Activated naive CD8-positive, alpha-beta T cell treated with anti-CD3 and anti-CD28 coated beads, Interleukin-2, amount 10 ng/mL, durations not matched to agents 7 days and 5 days (primary cell): ENCODE measurements at regions not wholly inside any gene's neighbourhood (a gene's known extent, or its start where the extent isn't known, plus 50 kb on each side); places are given as distances from the start of the nearest gene placed in this dataset.

Experiments used
- ATAC-seq: fragments of 150-1000 bp; cut with Tn5 transposase; one replicate; pipeline ENCODE4 v1.10.0; 2021; ENCODE audit warnings: low read depth, moderate library complexity
- POLR2A ChIA-PET: fragments of 350-600 bp; sonication (Branson Sonifier 250); formaldehyde crosslinking; loops from one replicate; lab custom pipeline; 2021; ENCODE audit warnings: antibody characterized with exemption; lab: Charles Lee
- DNase-seq: peaks from one replicate; pipeline ENCODE4 v3.0.0; 2021
- H3K27ac Mint-ChIP-seq: one replicate; pipeline ENCODE4 v1.8.0; 2022; ENCODE audit warnings: mild to moderate bottlenecking, mixed read lengths
- H3K27me3 Mint-ChIP-seq: one replicate; pipeline ENCODE4 v1.8.0; 2022; ENCODE audit warnings: mild to moderate bottlenecking, moderate library complexity, mixed read lengths
- H3K36me3 Mint-ChIP-seq: one replicate; pipeline ENCODE4 v1.8.0; 2021; ENCODE audit warnings: mild to moderate bottlenecking, mixed read lengths
- H3K4me1 Mint-ChIP-seq: one replicate; pipeline ENCODE4 v1.8.0; 2021; ENCODE audit warnings: mixed read lengths
- H3K4me3 Mint-ChIP-seq: one replicate; pipeline ENCODE4 v1.8.0; 2022; ENCODE audit warnings: mild to moderate bottlenecking, moderate library complexity, mixed read lengths
- H3K9me3 Mint-ChIP-seq: one replicate; pipeline ENCODE4 v1.8.0; 2021; ENCODE audit warnings: mixed read lengths

DNA sequence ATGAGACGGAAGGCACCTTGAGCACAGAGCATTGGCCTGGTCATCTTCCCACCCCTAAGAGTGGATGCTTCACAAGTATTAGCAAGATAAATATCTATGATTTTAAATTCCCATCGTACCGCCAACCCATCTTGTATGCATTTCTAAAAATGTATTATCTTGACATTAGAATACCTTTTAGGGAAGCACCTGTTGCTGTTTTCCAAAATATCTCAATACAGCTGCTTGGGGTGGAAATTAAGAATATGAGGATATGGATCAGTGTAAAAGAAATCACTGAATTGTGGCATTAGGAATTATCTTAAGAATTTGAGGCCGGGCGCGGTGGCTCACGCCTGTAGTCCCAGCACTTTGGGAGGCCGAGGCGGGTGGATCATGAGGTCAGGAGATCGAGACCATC is 166.3 kb downstream of the ETS2 start:
- no peaks in the 10 kb centered on the region for H3K36me3 Mint-ChIP-seq
- peaks cover 3% of the 10 kb centered on the region for H3K9me3 Mint-ChIP-seq
- H3K4me3 Mint-ChIP-seq = no peak overlapping the region
- ATAC-seq = no peak
- H3K4me1 Mint-ChIP-seq = peaks cover 2% of the 10 kb centered on the region
- H3K27me3 Mint-ChIP-seq = no peaks in the 10 kb centered on the region
- no peak for DNase-seq
- H3K27ac Mint-ChIP-seq = no peak overlapping the region
- POLR2A ChIA-PET = no interaction called here

DNA sequence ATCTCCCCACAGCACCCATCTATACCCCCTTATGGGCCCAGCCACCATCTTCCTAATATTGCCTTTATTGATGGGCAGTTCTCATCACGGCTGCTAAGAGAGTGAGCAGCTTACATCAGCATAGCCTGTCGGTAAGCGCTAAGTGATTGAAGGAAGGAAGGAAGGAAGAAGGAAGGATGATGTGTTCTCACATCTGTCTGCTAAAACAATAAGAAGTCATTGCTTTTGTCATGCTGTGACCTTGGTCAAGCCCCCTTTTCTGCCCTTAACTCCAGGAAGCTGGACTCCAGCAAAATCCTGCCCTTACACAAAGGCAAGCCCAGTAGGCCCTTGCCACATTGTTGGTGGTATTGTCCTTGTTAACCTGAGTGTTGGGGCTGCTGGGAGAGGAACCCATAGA is 165.0 kb downstream of the ETS2 start:
- POLR2A ChIA-PET = no interaction called here

DNA sequence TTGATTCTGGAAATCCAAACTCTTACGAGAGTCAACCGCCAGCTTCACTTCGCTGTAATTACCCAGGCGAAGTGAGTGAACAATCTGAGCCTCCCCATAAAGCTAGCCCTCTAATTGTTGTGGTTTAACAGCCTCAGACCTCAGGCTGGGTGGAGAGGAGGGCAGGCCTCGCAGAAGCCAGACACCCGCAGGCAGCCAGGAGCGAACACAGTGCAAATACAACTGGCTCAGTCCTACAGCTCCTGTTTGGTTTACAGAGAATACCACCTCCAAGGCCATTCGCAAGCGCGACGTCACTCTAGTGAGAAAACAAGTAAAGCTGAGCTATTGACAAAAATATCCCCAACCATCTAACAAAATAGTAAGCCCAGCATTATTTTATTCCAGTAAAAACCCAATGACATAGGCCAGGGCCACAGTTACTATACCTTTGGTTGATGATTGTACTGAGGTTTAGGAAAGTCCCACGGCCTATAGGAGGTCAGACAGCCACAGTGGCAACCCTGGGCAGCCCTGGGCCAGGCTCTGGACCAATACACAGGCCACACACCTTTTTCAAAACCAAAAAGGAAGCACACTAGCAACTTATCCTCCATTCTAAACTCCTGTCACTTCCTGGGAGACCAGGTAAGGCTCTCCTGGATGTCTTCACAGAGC is 163.3 kb downstream of the ETS2 start:
- ATAC-seq = no peak
- Mint-ChIP-seq H3K27me3 (no peaks in the 10 kb centered on the region), H3K27ac (no peak overlapping the region), H3K4me3 (no peak overlapping the region), H3K4me1 (no peaks in the 10 kb centered on the region), H3K36me3 (no peaks in the 10 kb centered on the region), H3K9me3 (peaks cover 2% of the 10 kb centered on the region)
- POLR2A ChIA-PET = no interaction called here
- DNase-seq = no peak

More for the DNA sequence above, 165.0 kb downstream of the ETS2 start:
- H3K4me3 Mint-ChIP-seq = no peak overlapping the region
- H3K27me3 Mint-ChIP-seq = no peaks in the 10 kb centered on the region
- no peaks in the 10 kb centered on the region for H3K4me1 Mint-ChIP-seq
- H3K36me3 Mint-ChIP-seq = no peaks in the 10 kb centered on the region
- H3K9me3 Mint-ChIP-seq = peaks cover 3% of the 10 kb centered on the region
- H3K27ac Mint-ChIP-seq = no peak overlapping the region
- ATAC-seq (no peak), DNase-seq (no peak)

DNA sequence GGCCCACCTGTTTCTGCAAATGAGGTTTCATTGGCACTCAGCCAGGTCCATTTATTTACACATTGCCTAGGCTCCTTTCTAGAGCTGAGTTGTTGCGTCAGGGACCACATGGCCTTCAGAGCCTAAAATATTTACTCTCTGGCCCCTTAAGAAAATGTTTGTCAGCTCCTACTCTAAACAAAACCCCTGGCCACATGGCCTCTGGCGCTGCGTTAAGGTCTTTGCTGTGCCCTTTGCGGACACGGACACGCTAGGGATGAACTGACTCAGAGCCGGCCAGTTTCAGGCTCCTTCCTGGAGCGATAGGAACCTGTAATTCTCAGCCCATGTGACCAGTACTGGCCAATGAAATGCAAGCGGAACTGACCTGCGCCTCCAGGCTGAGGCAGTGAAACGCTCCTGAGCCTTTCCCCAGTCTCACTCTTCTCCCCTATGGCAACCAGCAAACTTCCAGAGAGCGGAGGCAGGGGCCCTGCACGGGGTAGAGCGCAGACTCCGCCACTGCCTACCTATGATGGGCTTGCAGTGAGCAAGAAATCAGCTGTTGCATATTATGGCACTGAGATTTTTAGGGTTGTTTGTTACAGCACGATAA is 160.3 kb downstream of the ETS2 start:
- no peak for DNase-seq
- no peak overlapping the region for H3K4me3 Mint-ChIP-seq
- H3K27ac Mint-ChIP-seq = no peak overlapping the region
- H3K36me3 Mint-ChIP-seq = peaks cover 2% of the 10 kb centered on the region
- ATAC-seq = no peak
- H3K9me3 Mint-ChIP-seq = peaks cover 7% of the 10 kb centered on the region
- POLR2A ChIA-PET = no interaction called here
- H3K4me1 Mint-ChIP-seq = no peaks in the 10 kb centered on the region
- H3K27me3 Mint-ChIP-seq = no peaks in the 10 kb centered on the region

DNA sequence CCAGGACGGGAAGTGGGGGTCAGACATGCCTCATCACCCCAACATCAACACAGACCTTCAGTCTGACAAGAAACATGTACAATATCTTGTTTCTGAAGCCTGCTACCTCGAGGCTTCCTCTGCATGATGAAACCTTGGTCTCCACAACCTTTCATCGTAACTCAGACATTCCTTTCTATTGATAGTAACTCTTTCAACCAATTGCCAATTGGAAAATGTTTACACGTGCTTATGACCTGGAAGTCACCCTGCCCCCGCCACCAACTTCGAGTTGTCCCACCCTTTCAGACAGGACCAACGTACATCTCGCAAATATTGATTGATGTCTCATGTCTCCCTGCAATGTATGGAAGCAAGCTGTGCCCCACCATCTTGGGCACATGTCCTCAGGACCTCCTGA is 159.5 kb downstream of the ETS2 start:
- no peak overlapping the region for H3K27ac Mint-ChIP-seq
- H3K36me3 Mint-ChIP-seq = peaks cover 2% of the 10 kb centered on the region
- no peaks in the 10 kb centered on the region for H3K27me3 Mint-ChIP-seq
- H3K9me3 Mint-ChIP-seq = peaks cover 7% of the 10 kb centered on the region
- no peak overlapping the region for H3K4me3 Mint-ChIP-seq
- no peaks in the 10 kb centered on the region for H3K4me1 Mint-ChIP-seq
- no peak for DNase-seq
- no peak for ATAC-seq
- POLR2A ChIA-PET = no interaction called here

DNA sequence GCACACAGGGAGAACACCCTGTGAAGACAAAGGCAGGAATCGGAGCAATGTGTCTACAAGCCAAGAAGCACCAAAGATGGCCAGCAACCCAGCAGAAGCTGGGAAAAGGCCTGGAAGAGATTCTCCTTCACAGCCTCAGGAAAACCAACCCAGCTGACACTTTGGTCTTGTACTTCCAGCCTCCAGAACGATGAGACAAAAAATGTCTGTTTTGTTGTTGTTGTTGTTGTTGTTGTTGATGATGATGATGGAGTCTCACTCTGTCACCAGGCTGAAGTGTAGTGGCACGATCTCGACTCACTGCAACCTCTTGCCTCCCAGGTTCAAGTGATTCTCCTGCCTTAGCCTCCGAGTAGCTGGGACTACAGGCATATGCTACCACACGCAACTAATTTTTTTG is 157.3 kb downstream of the ETS2 start:
- peaks cover 2% of the 10 kb centered on the region for H3K36me3 Mint-ChIP-seq
- H3K9me3 Mint-ChIP-seq = peaks cover 9% of the 10 kb centered on the region
- peaks cover 8% of the 10 kb centered on the region for H3K4me1 Mint-ChIP-seq
- no peak overlapping the region for H3K27ac Mint-ChIP-seq
- H3K4me3 Mint-ChIP-seq = no peak overlapping the region
- DNase-seq (no peak), ATAC-seq (no peak)
- no peaks in the 10 kb centered on the region for H3K27me3 Mint-ChIP-seq
- POLR2A ChIA-PET = no interaction called here

DNA sequence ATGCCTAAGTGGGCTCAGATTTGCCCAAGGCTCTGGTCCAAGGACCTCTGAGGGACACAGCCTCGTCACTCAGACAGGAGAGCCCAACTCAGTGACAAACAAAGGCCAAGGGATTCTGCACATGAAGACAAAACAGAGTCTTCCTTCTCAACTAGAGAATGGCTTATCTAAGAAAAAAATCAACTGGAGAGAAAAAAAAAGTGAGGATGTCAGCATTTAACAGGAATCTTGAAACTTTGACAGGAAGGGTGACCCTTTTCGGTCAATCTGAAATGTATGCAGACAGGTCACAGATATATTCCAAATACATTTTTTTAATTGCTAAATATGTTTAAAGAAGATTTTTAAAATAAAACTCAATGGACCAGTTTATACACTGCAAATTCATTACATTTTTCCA is 154.5 kb downstream of the ETS2 start:
- DNase-seq (no peak), ATAC-seq (no peak)
- peaks cover 16% of the 10 kb centered on the region for H3K4me1 Mint-ChIP-seq
- no peak overlapping the region for H3K27ac Mint-ChIP-seq
- H3K27me3 Mint-ChIP-seq = no peaks in the 10 kb centered on the region
- POLR2A ChIA-PET = no interaction called here
- peaks cover 2% of the 10 kb centered on the region for H3K36me3 Mint-ChIP-seq
- peaks cover 9% of the 10 kb centered on the region for H3K9me3 Mint-ChIP-seq
- H3K4me3 Mint-ChIP-seq = no peak overlapping the region

DNA sequence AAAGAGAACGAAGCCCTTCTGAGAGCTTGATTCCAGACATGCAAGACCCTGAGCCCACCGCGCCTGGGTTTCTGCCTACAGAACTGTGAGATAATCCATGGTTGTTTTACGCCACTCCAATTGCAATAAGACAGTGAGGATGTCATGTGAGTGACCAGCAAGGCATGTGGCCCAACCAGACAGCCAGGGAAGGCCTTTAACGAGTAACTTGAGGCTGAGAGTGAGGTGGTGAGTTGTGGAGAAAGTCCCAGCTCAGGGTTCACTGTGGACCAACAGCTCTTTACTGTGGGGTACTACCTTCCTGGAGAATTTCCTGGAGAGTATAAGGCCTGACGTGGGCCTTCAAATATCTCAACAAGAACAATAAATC is 153.9 kb downstream of the ETS2 start:
- peaks cover 9% of the 10 kb centered on the region for H3K9me3 Mint-ChIP-seq
- no peak for DNase-seq
- H3K27ac Mint-ChIP-seq = no peak overlapping the region
- H3K27me3 Mint-ChIP-seq = no peaks in the 10 kb centered on the region
- H3K36me3 Mint-ChIP-seq = peaks cover 2% of the 10 kb centered on the region
- no peak for ATAC-seq
- H3K4me3 Mint-ChIP-seq = no peak overlapping the region
- POLR2A ChIA-PET = no interaction called here
- H3K4me1 Mint-ChIP-seq = peaks cover 16% of the 10 kb centered on the region

DNA sequence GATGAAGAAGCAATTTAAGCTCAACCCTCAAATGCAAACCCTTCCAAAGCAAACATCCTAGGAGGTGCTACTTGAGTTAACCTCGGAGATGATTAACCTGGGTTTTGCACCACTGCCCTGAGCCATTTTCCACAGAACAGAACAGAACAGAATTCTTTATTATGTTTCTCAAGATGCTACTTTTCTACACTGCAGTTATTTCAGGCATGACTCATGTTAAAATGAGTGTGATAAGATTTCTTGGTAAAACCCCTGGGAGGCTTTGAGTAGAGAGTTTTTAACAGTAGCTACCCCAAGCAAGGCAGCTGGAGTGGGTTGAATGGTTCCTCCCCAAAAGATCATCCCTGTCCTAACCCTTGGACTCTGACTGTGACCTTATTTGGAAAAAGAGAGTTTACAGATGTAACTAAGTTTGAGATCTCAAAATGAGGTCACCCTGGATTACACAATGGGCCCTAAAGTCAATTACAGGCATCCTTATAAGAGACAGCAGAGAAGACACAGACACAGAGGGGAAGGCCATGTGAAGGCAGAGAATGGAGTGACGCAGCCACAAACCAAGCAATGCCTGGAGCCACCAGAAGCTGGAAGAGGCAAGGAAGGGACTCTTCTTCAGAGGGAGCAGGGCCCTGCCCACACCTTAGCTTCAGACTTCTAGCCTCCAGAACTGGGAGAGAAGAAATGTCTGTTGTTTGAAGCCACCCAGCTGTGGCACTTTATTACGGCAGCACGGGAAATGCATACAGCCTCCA is 153.4 kb downstream of the ETS2 start:
- H3K27ac Mint-ChIP-seq = no peak overlapping the region
- ATAC-seq = peak; percentile 36
- no peaks in the 10 kb centered on the region for H3K27me3 Mint-ChIP-seq
- H3K4me3 Mint-ChIP-seq = no peak overlapping the region
- POLR2A ChIA-PET = no interaction called here
- peaks cover 2% of the 10 kb centered on the region for H3K36me3 Mint-ChIP-seq
- H3K9me3 Mint-ChIP-seq = peaks cover 9% of the 10 kb centered on the region
- DNase-seq = no peak
- peaks cover 16% of the 10 kb centered on the region for H3K4me1 Mint-ChIP-seq

DNA sequence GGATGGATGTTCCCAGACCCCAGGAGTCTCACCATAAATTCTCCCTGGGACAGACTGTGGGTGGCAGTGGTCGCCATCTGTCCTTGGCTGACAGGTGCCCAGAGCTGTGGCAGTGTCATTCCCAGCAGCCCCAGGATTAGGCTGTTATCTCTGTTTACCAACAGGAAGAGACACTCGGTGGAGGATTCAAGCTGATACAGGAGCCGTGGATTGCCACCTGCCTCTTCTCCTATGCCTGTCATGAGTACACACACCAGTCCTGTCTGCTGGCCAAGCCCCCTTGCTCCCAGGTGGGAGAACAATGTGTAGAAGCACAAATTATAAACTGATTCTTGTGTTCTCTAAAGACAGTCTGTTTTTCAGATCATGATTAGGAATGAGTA is 152.6 kb downstream of the ETS2 start:
- Mint-ChIP-seq H3K9me3 (peaks cover 9% of the 10 kb centered on the region), H3K4me3 (no peak overlapping the region), H3K27ac (no peak overlapping the region), H3K36me3 (peaks cover 2% of the 10 kb centered on the region), H3K27me3 (no peaks in the 10 kb centered on the region), H3K4me1 (peaks cover 16% of the 10 kb centered on the region)
- POLR2A ChIA-PET = no interaction called here
- ATAC-seq = no peak
- DNase-seq = no peak

DNA sequence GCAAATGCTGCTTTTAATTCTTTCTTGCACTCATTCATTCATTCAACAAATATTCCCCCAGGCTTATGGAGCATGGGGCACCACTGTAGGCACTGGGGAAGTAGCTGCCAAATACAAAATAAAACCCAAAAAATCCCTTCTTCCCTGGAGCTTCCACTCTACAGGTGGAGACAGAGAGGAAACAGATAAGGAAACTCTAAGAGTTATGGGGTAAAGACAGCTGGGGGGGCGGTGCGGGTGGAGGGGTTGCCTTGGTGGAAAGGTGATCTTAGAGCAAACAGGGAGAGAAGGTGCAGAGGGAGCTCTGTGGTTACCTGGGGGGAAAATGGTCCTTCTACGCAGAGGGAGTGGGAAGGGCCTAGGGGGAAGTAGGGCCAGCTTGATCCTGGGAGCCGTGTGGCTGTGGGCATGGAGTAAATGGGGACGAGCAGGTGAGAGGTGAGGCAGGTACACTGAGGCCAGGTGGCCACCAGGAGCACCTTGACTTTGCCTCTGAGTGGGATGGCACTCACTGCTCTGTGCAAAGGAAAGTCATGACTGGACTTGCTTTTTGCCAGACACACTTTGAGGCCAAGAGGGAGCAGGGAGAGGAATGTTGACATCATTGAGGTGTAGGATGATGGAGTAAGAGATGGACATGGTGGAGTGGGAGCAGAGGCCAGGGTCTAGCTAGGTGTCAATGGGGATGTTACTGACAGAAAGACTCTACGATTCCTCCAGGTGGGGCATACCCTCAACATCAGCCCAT is 152.0 kb downstream of the ETS2 start:
- Mint-ChIP-seq H3K27ac (no peak overlapping the region), H3K4me1 (peaks cover 16% of the 10 kb centered on the region), H3K9me3 (peaks cover 8% of the 10 kb centered on the region), H3K36me3 (peaks cover 2% of the 10 kb centered on the region), H3K4me3 (no peak overlapping the region), H3K27me3 (no peaks in the 10 kb centered on the region)
- DNase-seq (no peak), ATAC-seq (no peak)
- POLR2A ChIA-PET = no interaction called here

DNA sequence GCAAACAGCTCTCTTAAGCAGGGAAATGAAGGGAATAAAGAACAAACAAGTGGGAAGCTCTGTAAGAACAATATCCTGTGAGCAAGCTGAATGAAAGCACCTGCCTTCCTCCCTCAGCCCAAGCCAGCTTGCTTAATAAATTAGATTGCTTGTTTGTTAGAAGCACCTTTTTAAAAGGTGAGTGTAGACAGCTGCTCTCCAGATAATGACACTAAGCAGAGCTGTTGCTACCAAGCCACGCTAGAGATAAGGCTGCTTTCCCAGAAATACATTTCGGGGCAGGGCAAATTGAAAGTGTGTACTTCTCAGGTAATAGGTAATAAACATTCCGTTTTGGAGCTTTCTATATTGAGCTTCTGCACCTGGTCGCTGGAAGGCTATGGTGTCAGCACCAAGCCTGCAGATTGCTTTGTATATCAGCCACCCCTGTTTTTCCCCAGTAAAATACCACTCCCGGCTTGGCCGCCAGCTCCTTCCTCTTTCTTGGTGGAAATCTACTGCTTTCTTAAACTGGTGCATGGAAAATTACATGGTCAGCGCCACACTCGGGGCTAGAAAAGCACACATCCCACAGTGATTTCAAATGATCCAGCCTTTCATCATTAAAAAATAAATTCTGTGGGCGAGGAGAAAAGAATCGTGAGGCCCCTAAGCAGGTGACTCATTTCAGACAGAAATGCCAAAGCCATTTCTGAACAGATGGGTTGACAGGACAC is 151.3 kb downstream of the ETS2 start:
- Mint-ChIP-seq H3K9me3 (peaks cover 5% of the 10 kb centered on the region), H3K27ac (no peak overlapping the region), H3K4me3 (no peak overlapping the region), H3K36me3 (peaks cover 2% of the 10 kb centered on the region), H3K27me3 (peaks cover 2% of the 10 kb centered on the region), H3K4me1 (peaks cover 16% of the 10 kb centered on the region)
- DNase-seq = no peak
- ATAC-seq = no peak
- POLR2A ChIA-PET = interaction anchor here (0.6 kb wide), 1 partner anchor 10 kb away, joined by 4 read pairs; no protein-coding TSS in a partner anchor

DNA sequence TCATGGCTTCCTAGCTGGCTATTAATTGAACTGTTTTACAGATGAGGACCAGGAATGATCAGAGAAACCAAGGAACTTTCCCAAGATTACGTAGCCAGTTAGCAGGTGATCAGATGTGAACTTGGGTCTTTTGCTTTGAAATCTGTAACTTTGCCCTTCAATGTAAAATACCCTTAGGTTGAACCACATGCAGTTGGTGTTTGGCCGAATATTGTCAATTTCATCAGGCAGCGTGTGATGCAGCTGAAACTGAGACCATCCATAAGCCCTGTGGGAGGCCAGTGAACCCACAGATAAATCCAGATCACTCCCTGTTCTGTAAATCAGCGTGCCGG is 150.8 kb downstream of the ETS2 start:
- DNase-seq (no peak), ATAC-seq (no peak)
- H3K4me1 Mint-ChIP-seq = peaks cover 16% of the 10 kb centered on the region
- H3K27me3 Mint-ChIP-seq = peaks cover 5% of the 10 kb centered on the region
- H3K9me3 Mint-ChIP-seq = peaks cover 2% of the 10 kb centered on the region
- H3K4me3 Mint-ChIP-seq = no peak overlapping the region
- no peak overlapping the region for H3K27ac Mint-ChIP-seq
- POLR2A ChIA-PET = interaction anchor here (0.6 kb wide), 1 partner anchor 10 kb away, joined by 4 read pairs; no protein-coding TSS in a partner anchor
- H3K36me3 Mint-ChIP-seq = no peaks in the 10 kb centered on the region
